ENCODE measurements at regions not wholly inside any gene's neighbourhood (a gene's known extent, or its start where the extent isn't known, plus 50 kb on each side); places are given as distances from the start of the nearest gene placed in this dataset.

GRCh38 chrY:21422221-21422620 is 88.9 kb upstream of the RBMY1B start:
- intact Hi-C loops (cut with micrococcal nuclease): no loop called here

GRCh38 chrY:21440536-21440935 is 70.6 kb upstream of the RBMY1B start:
- no peaks in the 10 kb centered on the region for H3K36me3 ChIP-seq (replicated peaks in 1 of 2; ENCODE audit: control extremely low read depth in 1 of 2, control insufficient read depth in 1 of 2, extremely low read depth in 1 of 2, insufficient read depth in 2 of 2, low read length in 1 of 2)
- no peak overlapping the region for H3K4me3 ChIP-seq (ENCODE audit: control extremely low read depth in 1 of 5, extremely low read depth in 1 of 5, insufficient read depth in 1 of 5, low read depth in 2 of 5, low read length in 4 of 5)
- H3K9ac ChIP-seq (ENCODE audit: low read length): no peak overlapping the region
- intact Hi-C loops (cut with micrococcal nuclease): no loop called here
- Mint-ChIP-seq H3K9me3 (ENCODE audit: insufficient read depth) (no peaks in the 10 kb centered on the region), H3K4me3 (peak overlapping the region; percentile 64), H3K27ac (no peak overlapping the region), H3K27me3 (no peaks in the 10 kb centered on the region), H3K4me1 (peaks cover 26% of the 10 kb centered on the region)
- ChIA-PET POLR2A (no interaction called here), CTCF (no interaction called here)
- H3K79me2 ChIP-seq (ENCODE audit: control insufficient read depth, insufficient read depth, low read length): no peaks in the 10 kb centered on the region
- TF ChIP-seq CTCF (IDR thresholded peaks at IDR 0.05): no peak
- TF ChIP-seq EZH2 (IDR thresholded peaks at IDR 0.05; ENCODE audit: borderline replicate concordance, insufficient read depth, low read depth, low read length, poor library complexity, severe bottlenecking): no peak
- H4K20me1 ChIP-seq (ENCODE audit: control insufficient read depth, insufficient read depth, low read length, poor library complexity, severe bottlenecking): no peaks in the 10 kb centered on the region
- H3K27ac ChIP-seq (ENCODE audit: low read length in 2 of 2): no peak overlapping the region
- peak; percentile 39 for ATAC-seq (ENCODE audit: low read depth)
- no peak overlapping the region for H3K4me2 ChIP-seq (replicated peaks; ENCODE audit: low read depth, low read length, poor library complexity, severe bottlenecking)
- no CpG with 5 or more reads among the region's 1 CpG for WGBS (ENCODE audit: insufficient coverage)
- no peaks in the 10 kb centered on the region for H3K27me3 ChIP-seq (replicated peaks in 1 of 4; ENCODE audit: control extremely low read depth in 1 of 4, control insufficient read depth in 3 of 4, insufficient read depth in 4 of 4, low read length in 3 of 4)
- no peak overlapping the region for H2AFZ ChIP-seq (ENCODE audit: insufficient read depth, low read depth, low read length, poor library complexity, severe bottlenecking)
- peak; percentile 39 for DNase-seq
- no peaks in the 10 kb centered on the region for H3K9me3 ChIP-seq (ENCODE audit: control extremely low read depth in 1 of 3, control insufficient read depth in 2 of 3, insufficient read depth in 1 of 3, low read length in 2 of 3)
- peaks cover 0 to 10% of the 10 kb centered on the region in 2 donors for H3K4me1 ChIP-seq (ENCODE audit: control insufficient read depth in 2 of 2, insufficient read depth in 2 of 2, low read length in 2 of 2)

More at GRCh38 chrY:21422221-21422620, 88.9 kb upstream of the RBMY1B start:
- Mint-ChIP-seq H3K27me3 (no peaks in the 10 kb centered on the region), H3K9me3 (ENCODE audit: insufficient read depth) (no peaks in the 10 kb centered on the region), H3K4me3 (no peak overlapping the region), H3K27ac (peak overlapping the region; percentile 66), H3K4me1 (peaks cover 17% of the 10 kb centered on the region)
- ChIA-PET POLR2A (no interaction called here), CTCF (no interaction called here)
- ATAC-seq (ENCODE audit: low read depth): peak; percentile 14
- H3K4me2 ChIP-seq (replicated peaks; ENCODE audit: low read depth, low read length, poor library complexity, severe bottlenecking): no peak overlapping the region
- no peaks in the 10 kb centered on the region for H3K9me3 ChIP-seq (ENCODE audit: control extremely low read depth in 1 of 3, control insufficient read depth in 2 of 3, insufficient read depth in 1 of 3, low read length in 2 of 3)
- TF ChIP-seq EZH2 (IDR thresholded peaks at IDR 0.05; ENCODE audit: borderline replicate concordance, insufficient read depth, low read depth, low read length, poor library complexity, severe bottlenecking) (no peak), CTCF (IDR thresholded peaks at IDR 0.05) (no peak)
- H4K20me1 ChIP-seq (ENCODE audit: control insufficient read depth, insufficient read depth, low read length, poor library complexity, severe bottlenecking): no peaks in the 10 kb centered on the region
- H3K9ac ChIP-seq (ENCODE audit: low read length): no peak overlapping the region
- no peaks in the 10 kb centered on the region for H3K79me2 ChIP-seq (ENCODE audit: control insufficient read depth, insufficient read depth, low read length)
- H3K27ac ChIP-seq (ENCODE audit: low read length in 2 of 2): no peak overlapping the region
- H3K27me3 ChIP-seq (replicated peaks in 1 of 4; ENCODE audit: control extremely low read depth in 1 of 4, control insufficient read depth in 3 of 4, insufficient read depth in 4 of 4, low read length in 3 of 4): no peaks in the 10 kb centered on the region
- H3K4me1 ChIP-seq (ENCODE audit: control insufficient read depth in 2 of 2, insufficient read depth in 2 of 2, low read length in 2 of 2): peaks cover 0 to 11% of the 10 kb centered on the region in 2 donors
- no peak overlapping the region for H2AFZ ChIP-seq (ENCODE audit: insufficient read depth, low read depth, low read length, poor library complexity, severe bottlenecking)
- 73% methylated on average over 4 of the region's 5 CpGs for WGBS (ENCODE audit: insufficient coverage)
- H3K36me3 ChIP-seq (replicated peaks in 1 of 2; ENCODE audit: control extremely low read depth in 1 of 2, control insufficient read depth in 1 of 2, extremely low read depth in 1 of 2, insufficient read depth in 2 of 2, low read length in 1 of 2): no peaks in the 10 kb centered on the region
- peak; percentile 36 for DNase-seq
- H3K4me3 ChIP-seq (ENCODE audit: control extremely low read depth in 1 of 5, extremely low read depth in 1 of 5, insufficient read depth in 1 of 5, low read depth in 2 of 5, low read length in 4 of 5): no peak overlapping the region
